Liver (tissue), 3 donors: ENCODE measurements at regions not wholly inside any gene's neighbourhood (a gene's known extent, or its start where the extent isn't known, plus 50 kb on each side); places are given as distances from the start of the nearest gene placed in this dataset.

Experiments used
- CTCF ChIP-seq: fragments of 150-350 bp; IDR thresholded peaks from 2 replicates; pipeline ENCODE4 v1.5.1; 2017; ENCODE audit warnings: improper control_type of control experiment, low read depth, low read length; ENCODE audit not compliant: missing input control
- GABPA ChIP-seq, 2 donors: IDR thresholded peaks in 1 of 2; conservative IDR thresholded peaks in 1 of 2; 2 replicates each; pipeline ENCODE4 v1.6.1; 2016; ENCODE audit warnings: antibody characterized with exemption in 2 of 2, mild to moderate bottlenecking in 1 of 2, moderate library complexity in 1 of 2
- MAX ChIP-seq: IDR thresholded peaks from 2 replicates; pipeline ENCODE4 v1.6.1; 2016; ENCODE audit warnings: antibody characterized with exemption
- NR2F2 ChIP-seq: IDR thresholded peaks from 2 replicates; pipeline ENCODE4 v1.6.1; 2016; ENCODE audit warnings: antibody characterized with exemption
- donor health status: healthy.
- donor health status: healthy.

DNA sequence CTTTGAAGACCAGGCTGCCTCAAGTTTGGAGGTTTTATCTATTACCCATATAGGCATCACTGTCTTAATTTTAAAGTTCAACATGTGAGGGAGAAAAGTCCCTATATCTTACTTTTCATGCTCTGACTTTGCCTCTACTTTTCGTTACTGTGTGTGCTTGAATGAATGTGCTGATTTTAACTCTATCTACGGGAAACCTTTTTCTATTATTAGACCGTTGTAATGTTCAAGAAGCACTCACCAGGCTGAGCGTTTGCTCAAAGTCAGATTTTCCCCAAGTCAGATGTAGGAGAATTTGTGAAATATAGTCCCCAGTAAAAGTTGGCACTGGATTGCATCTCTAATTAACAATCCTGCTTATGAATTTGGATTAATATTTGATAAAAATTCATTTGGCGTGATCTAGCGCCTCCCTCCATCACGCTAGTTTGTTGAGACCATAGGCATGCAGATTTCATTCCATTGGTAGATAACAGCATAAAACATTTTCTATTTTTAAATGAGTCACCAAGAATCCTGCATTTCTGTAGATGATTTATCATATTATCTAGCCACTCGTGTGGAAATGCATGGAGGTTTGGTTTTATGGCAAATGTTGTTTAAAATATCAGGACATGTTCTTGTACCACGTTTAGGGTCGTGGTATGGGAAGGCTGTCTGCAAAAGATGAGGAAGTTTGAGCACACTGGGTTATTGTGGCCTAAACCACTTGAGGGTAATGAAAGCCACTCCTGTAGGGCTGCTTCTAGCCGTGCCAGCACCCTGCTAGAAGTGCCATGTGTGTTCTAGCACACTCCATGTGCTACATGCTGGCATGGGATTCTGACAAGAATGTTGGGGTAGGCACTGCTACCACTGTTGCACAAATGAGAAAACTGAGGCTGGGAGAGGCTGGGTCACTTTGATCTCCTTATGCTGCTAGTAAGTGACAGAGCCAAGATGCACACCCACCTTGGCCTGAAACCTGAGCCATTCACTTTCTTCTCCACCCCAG, 179.4 kb downstream of the FGF9 start:
- no peak for TF ChIP-seq MAX
- no peak for TF ChIP-seq GABPA (IDR thresholded peaks at IDR 0.05 in 1 of 2, conservative IDR thresholded peaks at IDR 0.05 in 1 of 2)
- TF ChIP-seq NR2F2, result no peak
- no peak for TF ChIP-seq CTCF
